HCT116 (cell line): ENCODE measurements at regions not wholly inside any gene's neighbourhood (a gene's known extent, or its start where the extent isn't known, plus 50 kb on each side); places are given as distances from the start of the nearest gene placed in this dataset.

Source experiments
- ATAC-seq: fragments of 200-7000 bp; cut with Tn5 transposase; 2 replicates; pipeline ENCODE4 v1.9.1; 2020; ENCODE audit warnings: mild to moderate bottlenecking, moderate library complexity
- BruUV-seq: library from RNA; stranded (reverse); fragments of 400-500 nt; replicated peaks from 2 replicates; lab custom pipeline; 2021; lab: Mats Ljungman, UMichigan
- CTCF ChIA-PET: fragments of 300-600 bp; sonication (Branson Sonifier 250); formaldehyde crosslinking; loops from one replicate; lab custom pipeline; 2021; ENCODE audit warnings: antibody characterized with exemption; lab: Charles Lee
- POLR2A ChIA-PET: fragments of 300-600, 350-600 bp; sonication (Branson Sonifier 250); formaldehyde crosslinking; loops from one replicate; lab custom pipeline; 2021; ENCODE audit warnings: antibody characterized with exemption; lab: Charles Lee
- RAD21 ChIA-PET, 2 experiments: fragments of 300-600 bp; sonication (Branson Sonifier 250); formaldehyde crosslinking; loops; one replicate each; lab custom pipeline; 2023; ENCODE audit warnings: low total read pairs in 2 of 2; ENCODE audit not compliant: uncharacterized antibody in 2 of 2, unreplicated experiment in 2 of 2, low non-redundant PET in 1 of 2; lab: Charles Lee
- DNase-seq: peaks from one replicate; pipeline ENCODE4 v3.0.0-alpha.2; 2010; ENCODE audit warnings: low read depth, low spot score
- H2AFZ ChIP-seq: fragments of 200-600 bp; shearing (Covaris generic), sonication (generic); 2 replicates; pipeline ENCODE4 v1.6.1; 2017; ENCODE audit warnings: low read depth, mixed run types, mixed read lengths, antibody characterized with exemption, low read length; ENCODE audit not compliant: poor library complexity, severe bottlenecking
- H3K27ac ChIP-seq: 2 replicates; pipeline ENCODE4 v1.5.1; 2012; ENCODE audit warnings: low read depth, low read length
- H3K27me3 ChIP-seq: fragments of 200-600 bp; sonication (generic); 2 replicates; pipeline ENCODE4 v1.6.1; 2016; ENCODE audit warnings: mixed run types, low read length, mixed read lengths; ENCODE audit not compliant: insufficient read depth
- H3K36me3 ChIP-seq, 2 experiments: fragments of 200-500 bp in 1 of 2; fragments of 200-600 bp in 1 of 2; sonication (Bioruptor generic) in 1 of 2; sonication (generic) in 1 of 2; 2 replicates each; pipeline versions ENCODE4 v1.5.1 to v1.6.1; 2014 to 2016; ENCODE audit warnings: low read length in 2 of 2, inconsistent platforms in 1 of 2, mixed read lengths in 1 of 2, mixed run types in 1 of 2; ENCODE audit not compliant: insufficient read depth in 2 of 2, control insufficient read depth in 1 of 2
- H3K4me1 ChIP-seq, 2 experiments: fragments of 200-600 bp in 1 of 2; sonication (generic) in 1 of 2; 2 replicates each; pipeline versions ENCODE4 v1.5.1 to v1.6.1; 2012 to 2017; ENCODE audit warnings: low read length in 2 of 2, inconsistent platforms in 1 of 2, mild to moderate bottlenecking in 1 of 2, mixed read lengths in 1 of 2, mixed run types in 1 of 2, moderate library complexity in 1 of 2; ENCODE audit not compliant: insufficient read depth in 2 of 2, control insufficient read depth in 1 of 2
- H3K4me2 ChIP-seq: fragments of 200-600 bp; sonication (generic); 2 replicates; pipeline ENCODE4 v1.6.1; 2017; ENCODE audit warnings: mixed run types, low read length, mixed read lengths
- H3K4me3 ChIP-seq, 2 experiments: fragments of 200-600 bp in 1 of 2; sonication (generic) in 1 of 2; replicated peaks in 1 of 2; 2 replicates each; pipeline ENCODE4 v1.5.1; 2011 to 2016; ENCODE audit warnings: low read length in 2 of 2, control low read depth in 1 of 2, low read depth in 1 of 2, mild to moderate bottlenecking in 1 of 2, mixed read lengths in 1 of 2, mixed run types in 1 of 2
- H3K79me2 ChIP-seq: fragments of 200-600 bp; sonication (generic); 2 replicates; pipeline ENCODE4 v1.6.1; 2017; ENCODE audit warnings: mild to moderate bottlenecking, mixed run types, low read length, moderate library complexity, mixed read lengths; ENCODE audit not compliant: insufficient read depth
- H3K9ac ChIP-seq: fragments of 200-600 bp; sonication (generic); 2 replicates; pipeline ENCODE4 v1.6.1; 2016; ENCODE audit warnings: low read length, mixed read lengths
- H3K9me2 ChIP-seq: fragments of 200-600 bp; sonication (generic), shearing (Covaris generic); 2 replicates; pipeline ENCODE4 v1.6.1; 2017; ENCODE audit warnings: mixed run types, mild to moderate bottlenecking, moderate library complexity; ENCODE audit not compliant: insufficient read depth
- H3K9me3 ChIP-seq, 2 experiments: fragments of 200-500 bp in 1 of 2; fragments of 200-600 bp in 1 of 2; sonication (Bioruptor generic) in 1 of 2; sonication (generic) in 1 of 2; 2 replicates each; pipeline ENCODE4 v1.6.1; 2014 to 2017; ENCODE audit warnings: low read length in 2 of 2, mixed read lengths in 2 of 2, inconsistent platforms in 1 of 2, low read depth in 1 of 2, mild to moderate bottlenecking in 1 of 2, mixed run types in 1 of 2, moderate library complexity in 1 of 2; ENCODE audit not compliant: control insufficient read depth in 1 of 2, insufficient read depth in 1 of 2
- H4K20me1 ChIP-seq: fragments of 200-600 bp; sonication (generic), shearing (Covaris generic); 2 replicates; pipeline ENCODE4 v1.6.1; 2017; ENCODE audit warnings: mixed run types, mild to moderate bottlenecking, moderate library complexity; ENCODE audit not compliant: insufficient read depth
- FOSL1 ChIP-seq: IDR thresholded peaks from 2 replicates; pipeline ENCODE4 v1.6.1; 2012; ENCODE audit warnings: low read depth
- POLR2A ChIP-seq: IDR thresholded peaks from 2 replicates; pipeline ENCODE4 v1.7.0; 2011; ENCODE audit warnings: borderline replicate concordance; ENCODE audit not compliant: insufficient read depth, insufficient read length; ENCODE audit errors: extremely low read depth
- POLR2AphosphoS5 ChIP-seq: IDR thresholded peaks from 2 replicates; pipeline ENCODE4 v1.6.1; 2011; ENCODE audit warnings: mild to moderate bottlenecking, low read depth, low read length, moderate library complexity
- SIN3A ChIP-seq: IDR thresholded peaks from 2 replicates; pipeline ENCODE4 v1.6.1; 2012; ENCODE audit warnings: low read depth
- YY1 ChIP-seq: IDR thresholded peaks from 2 replicates; pipeline ENCODE4 v1.6.1; 2011; ENCODE audit warnings: low read length, low read depth, moderate library complexity, mild to moderate bottlenecking; ENCODE audit not compliant: insufficient replicate concordance; ENCODE audit errors: extremely low read depth
- ZNF274 ChIP-seq: fragments of 200-500 bp; sonication (Bioruptor generic); IDR thresholded peaks from 2 replicates; pipeline ENCODE4 v1.6.1; 2014; ENCODE audit warnings: mild to moderate bottlenecking, low read depth, low read length, inconsistent platforms
- intact Hi-C: fragments of 100-400 bp; cut with micrococcal nuclease; formaldehyde crosslinking; loops from 2 replicates; pipeline ENCODE4 v1.10.0; 2022
- TF ChIP-seq, protein P1 (sequence below): IDR thresholded peaks from 2 replicates; pipeline ENCODE4 v1.6.1; 2011; ENCODE audit warnings: mild to moderate bottlenecking, low read length, moderate library complexity; ENCODE audit not compliant: insufficient replicate concordance; ENCODE audit errors: extremely low read depth
- TF ChIP-seq, protein P2 (sequence below), 3 experiments: fragments of 200-600 bp in 1 of 3; sonication (generic) in 1 of 3; IDR thresholded peaks in 2 of 3; conservative IDR thresholded peaks in 1 of 3; 2 replicates each; pipeline ENCODE4 v1.5.1; 2012 to 2017; ENCODE audit warnings: low read depth in 2 of 3, low read length in 2 of 3, antibody characterized with exemption in 1 of 3, borderline replicate concordance in 1 of 3, control low read depth in 1 of 3, mild to moderate bottlenecking in 1 of 3, mixed read lengths in 1 of 3, mixed run types in 1 of 3, moderate library complexity in 1 of 3; ENCODE audit not compliant: insufficient read depth in 1 of 3

DNA sequence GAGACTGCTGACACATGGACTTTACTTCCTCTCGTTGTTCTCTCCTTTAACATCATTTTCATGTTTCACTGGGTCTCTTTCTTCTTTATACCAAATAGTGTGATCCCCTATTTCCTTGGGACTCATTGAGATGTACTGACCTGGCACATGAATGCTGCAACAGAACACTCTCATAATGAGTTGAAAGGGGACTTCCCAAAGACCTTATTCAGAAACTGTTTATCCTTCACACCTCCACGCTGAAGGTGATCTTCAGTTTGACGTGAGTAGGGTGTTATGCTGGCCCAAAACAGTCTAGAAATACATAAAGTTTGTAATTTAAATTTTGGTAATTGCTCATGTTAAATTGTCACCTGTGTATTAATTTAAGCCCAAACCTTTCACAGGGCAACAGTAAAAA lies 1096.8 kb upstream of the GYPC start:
- Histone ChIP-seq H3K9me3 (peaks cover 5 to 9% of the 10 kb centered on the region in 2 experiments; a peak in 2 of 4 replicates), H3K9me2 (no peaks in the 10 kb centered on the region), H4K20me1 (no peaks in the 10 kb centered on the region), H3K36me3 (no peaks in the 10 kb centered on the region), H3K4me3 (no peak overlapping the region), H3K4me2 (no peak overlapping the region), H3K4me1 (no peaks in the 10 kb centered on the region), H3K27me3 (no peaks in the 10 kb centered on the region), H2AFZ (no peak overlapping the region), H3K27ac (no peak overlapping the region), H3K79me2 (no peaks in the 10 kb centered on the region), H3K9ac (no peak overlapping the region)
- DNase-seq (no peak), ATAC-seq (no peak)
- ChIA-PET POLR2A (no interaction called here), CTCF (no interaction called here), RAD21 (no interaction called here)
- intact Hi-C loops, result no loop called here
- BruUV-seq, result no TSS peak
- TF ChIP-seq, protein P1, sequence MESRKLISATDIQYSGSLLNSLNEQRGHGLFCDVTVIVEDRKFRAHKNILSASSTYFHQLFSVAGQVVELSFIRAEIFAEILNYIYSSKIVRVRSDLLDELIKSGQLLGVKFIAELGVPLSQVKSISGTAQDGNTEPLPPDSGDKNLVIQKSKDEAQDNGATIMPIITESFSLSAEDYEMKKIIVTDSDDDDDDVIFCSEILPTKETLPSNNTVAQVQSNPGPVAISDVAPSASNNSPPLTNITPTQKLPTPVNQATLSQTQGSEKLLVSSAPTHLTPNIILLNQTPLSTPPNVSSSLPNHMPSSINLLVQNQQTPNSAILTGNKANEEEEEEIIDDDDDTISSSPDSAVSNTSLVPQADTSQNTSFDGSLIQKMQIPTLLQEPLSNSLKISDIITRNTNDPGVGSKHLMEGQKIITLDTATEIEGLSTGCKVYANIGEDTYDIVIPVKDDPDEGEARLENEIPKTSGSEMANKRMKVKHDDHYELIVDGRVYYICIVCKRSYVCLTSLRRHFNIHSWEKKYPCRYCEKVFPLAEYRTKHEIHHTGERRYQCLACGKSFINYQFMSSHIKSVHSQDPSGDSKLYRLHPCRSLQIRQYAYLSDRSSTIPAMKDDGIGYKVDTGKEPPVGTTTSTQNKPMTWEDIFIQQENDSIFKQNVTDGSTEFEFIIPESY, result no peak
- TF ChIP-seq FOSL1 (no peak), ZNF274 (no peak)
- TF ChIP-seq, protein P2, sequence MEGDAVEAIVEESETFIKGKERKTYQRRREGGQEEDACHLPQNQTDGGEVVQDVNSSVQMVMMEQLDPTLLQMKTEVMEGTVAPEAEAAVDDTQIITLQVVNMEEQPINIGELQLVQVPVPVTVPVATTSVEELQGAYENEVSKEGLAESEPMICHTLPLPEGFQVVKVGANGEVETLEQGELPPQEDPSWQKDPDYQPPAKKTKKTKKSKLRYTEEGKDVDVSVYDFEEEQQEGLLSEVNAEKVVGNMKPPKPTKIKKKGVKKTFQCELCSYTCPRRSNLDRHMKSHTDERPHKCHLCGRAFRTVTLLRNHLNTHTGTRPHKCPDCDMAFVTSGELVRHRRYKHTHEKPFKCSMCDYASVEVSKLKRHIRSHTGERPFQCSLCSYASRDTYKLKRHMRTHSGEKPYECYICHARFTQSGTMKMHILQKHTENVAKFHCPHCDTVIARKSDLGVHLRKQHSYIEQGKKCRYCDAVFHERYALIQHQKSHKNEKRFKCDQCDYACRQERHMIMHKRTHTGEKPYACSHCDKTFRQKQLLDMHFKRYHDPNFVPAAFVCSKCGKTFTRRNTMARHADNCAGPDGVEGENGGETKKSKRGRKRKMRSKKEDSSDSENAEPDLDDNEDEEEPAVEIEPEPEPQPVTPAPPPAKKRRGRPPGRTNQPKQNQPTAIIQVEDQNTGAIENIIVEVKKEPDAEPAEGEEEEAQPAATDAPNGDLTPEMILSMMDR (IDR thresholded peaks at IDR 0.05 in 2 of 3, conservative IDR thresholded peaks at IDR 0.05 in 1 of 3; ENCODE audit: borderline replicate concordance in 1 of 3, insufficient read depth in 1 of 3, low read depth in 2 of 3, low read length in 2 of 3), result no peak

DNA sequence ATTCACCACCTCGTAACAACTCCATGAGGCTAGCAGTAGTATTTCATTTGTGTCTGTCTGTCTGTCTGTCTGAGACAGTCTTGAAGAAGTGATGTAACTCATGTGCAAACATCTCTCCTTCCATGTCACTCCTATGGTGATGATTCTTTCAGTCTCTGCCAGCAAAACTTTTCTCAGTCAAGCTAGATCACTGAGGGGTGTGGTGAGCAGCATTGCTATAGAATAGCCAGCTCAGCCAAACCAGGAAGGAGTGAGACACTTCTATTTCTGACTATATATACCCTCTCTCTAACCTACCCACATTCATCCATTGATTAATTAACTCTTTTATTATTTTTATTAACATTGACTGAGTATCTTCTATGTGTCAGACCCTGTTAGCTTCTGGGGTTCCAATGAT lies 1095.1 kb upstream of the GYPC start:
- Histone ChIP-seq H3K9me2 (no peaks in the 10 kb centered on the region), H3K36me3 (no peaks in the 10 kb centered on the region), H3K9ac (no peak overlapping the region), H3K27ac (no peak overlapping the region), H3K4me1 (no peaks in the 10 kb centered on the region), H2AFZ (no peak overlapping the region), H4K20me1 (no peaks in the 10 kb centered on the region), H3K27me3 (no peaks in the 10 kb centered on the region), H3K4me3 (no peak overlapping the region), H3K9me3 (peaks cover 5 to 11% of the 10 kb centered on the region in 2 experiments; a peak in 2 of 4 replicates), H3K79me2 (no peaks in the 10 kb centered on the region), H3K4me2 (no peak overlapping the region)
- ChIA-PET RAD21 (no interaction called here), POLR2A (no interaction called here), CTCF (no interaction called here)
- ATAC-seq (no peak), DNase-seq (no peak)
- TF ChIP-seq POLR2AphosphoS5 (no peak), SIN3A (no peak), YY1 (no peak), POLR2A (no peak)
- no TSS peak for BruUV-seq
- intact Hi-C loops, result no loop called here
